Breast epithelium (tissue), 4 donors: ENCODE measurements at regions not wholly inside any gene's neighbourhood (a gene's known extent, or its start where the extent isn't known, plus 50 kb on each side); places are given as distances from the start of the nearest gene placed in this dataset.

Source experiments
- DNase-seq, 2 donors: peaks; one replicate each; pipeline ENCODE4 v3.0.0-alpha.2; 2019; ENCODE audit warnings: low spot score in 2 of 2
- H3K27ac ChIP-seq, 2 donors: fragments of 200-600 bp; sonication (generic) in 1 of 2; one replicate each; pipeline ENCODE4 v1.5.1; 2016 to 2019; ENCODE audit warnings: mild to moderate bottlenecking in 1 of 2
- H3K27me3 ChIP-seq, 2 donors: fragments of 200-600 bp; sonication (generic) in 1 of 2; one replicate each; pipeline versions ENCODE4 v1.5.1 to v1.6.0; 2017 to 2019; ENCODE audit warnings: control low read depth in 1 of 2, mild to moderate bottlenecking in 1 of 2
- H3K36me3 ChIP-seq: fragments of 200-600 bp; one replicate; pipeline ENCODE4 v1.5.1; 2019
- H3K4me1 ChIP-seq, 2 donors: fragments of 200-600 bp; sonication (generic); one replicate each; pipeline ENCODE4 v1.5.1; 2016 to 2019; ENCODE audit warnings: control low read depth in 1 of 2
- H3K4me3 ChIP-seq, 3 donors: fragments of 200-600 bp; sonication (generic); 1 replicate in 2 of 3; 2 replicates in 1 of 3; pipeline ENCODE4 v1.5.1; 2016 to 2019; ENCODE audit warnings: mild to moderate bottlenecking in 3 of 3, moderate library complexity in 2 of 3
- H3K9me3 ChIP-seq, 2 donors: fragments of 200-600 bp; sonication (generic) in 1 of 2; one replicate each; pipeline ENCODE4 v1.5.1; 2016 to 2019; ENCODE audit warnings: control low read depth in 1 of 2
- POLR2A ChIP-seq: fragments of 450-650 bp; IDR thresholded peaks from one replicate; pipeline ENCODE4 v1.6.1; 2016; ENCODE audit warnings: antibody characterized with exemption, mild to moderate bottlenecking, moderate library complexity
- POLR2AphosphoS5 ChIP-seq, 3 donors: sonication (generic); formaldehyde crosslinking; IDR thresholded peaks; one replicate each; pipeline ENCODE4 v1.6.1; 2017; ENCODE audit warnings: antibody characterized with exemption in 3 of 3
- intact Hi-C: fragments of 100-400 bp; cut with DNase I; formaldehyde crosslinking; loops from one replicate; pipeline ENCODE4 v1.15.1; 2023; ENCODE audit warnings: low total_unique reads
- TF ChIP-seq, protein P1 (sequence below), 3 donors: fragments of 450-650 bp; IDR thresholded peaks; one replicate each; pipeline ENCODE4 v1.5.1; 2016 to 2017; ENCODE audit warnings: antibody characterized with exemption in 3 of 3, mild to moderate bottlenecking in 3 of 3, moderate library complexity in 3 of 3

DNA sequence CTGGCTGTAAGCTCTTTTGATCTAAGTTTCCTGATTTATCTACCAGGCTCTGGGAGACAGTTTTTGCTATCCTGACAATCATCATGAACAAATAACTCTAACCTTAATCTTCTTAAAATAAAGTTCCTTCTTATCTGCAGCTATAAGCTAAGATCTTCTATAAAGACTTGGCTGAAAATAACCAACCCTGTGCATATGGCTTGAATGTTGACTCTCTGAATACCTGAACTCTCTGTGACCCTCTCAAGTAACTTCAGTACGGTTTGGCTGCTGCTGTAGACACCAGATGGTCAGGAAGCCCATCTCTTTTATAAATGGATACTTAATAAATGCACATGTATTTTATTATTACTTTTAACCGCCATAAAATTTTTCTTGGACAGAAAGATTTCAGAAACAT lies 412.4 kb upstream of the CBLB start:
- no peaks in the 10 kb centered on the region for H3K9me3 ChIP-seq
- no peaks in the 10 kb centered on the region for H3K27me3 ChIP-seq
- no peak for DNase-seq
- no peaks in the 10 kb centered on the region for H3K4me1 ChIP-seq
- H3K36me3 ChIP-seq: no peaks in the 10 kb centered on the region
- no peak overlapping the region for H3K27ac ChIP-seq
- H3K4me3 ChIP-seq: no peak overlapping the region
- intact Hi-C loops: no loop called here
- TF ChIP-seq, protein P1, sequence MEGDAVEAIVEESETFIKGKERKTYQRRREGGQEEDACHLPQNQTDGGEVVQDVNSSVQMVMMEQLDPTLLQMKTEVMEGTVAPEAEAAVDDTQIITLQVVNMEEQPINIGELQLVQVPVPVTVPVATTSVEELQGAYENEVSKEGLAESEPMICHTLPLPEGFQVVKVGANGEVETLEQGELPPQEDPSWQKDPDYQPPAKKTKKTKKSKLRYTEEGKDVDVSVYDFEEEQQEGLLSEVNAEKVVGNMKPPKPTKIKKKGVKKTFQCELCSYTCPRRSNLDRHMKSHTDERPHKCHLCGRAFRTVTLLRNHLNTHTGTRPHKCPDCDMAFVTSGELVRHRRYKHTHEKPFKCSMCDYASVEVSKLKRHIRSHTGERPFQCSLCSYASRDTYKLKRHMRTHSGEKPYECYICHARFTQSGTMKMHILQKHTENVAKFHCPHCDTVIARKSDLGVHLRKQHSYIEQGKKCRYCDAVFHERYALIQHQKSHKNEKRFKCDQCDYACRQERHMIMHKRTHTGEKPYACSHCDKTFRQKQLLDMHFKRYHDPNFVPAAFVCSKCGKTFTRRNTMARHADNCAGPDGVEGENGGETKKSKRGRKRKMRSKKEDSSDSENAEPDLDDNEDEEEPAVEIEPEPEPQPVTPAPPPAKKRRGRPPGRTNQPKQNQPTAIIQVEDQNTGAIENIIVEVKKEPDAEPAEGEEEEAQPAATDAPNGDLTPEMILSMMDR (IDR thresholded peaks at IDR 0.05): no peak
- TF ChIP-seq POLR2A (no peak), POLR2AphosphoS5 (IDR thresholded peaks at IDR 0.05) (no peak)

DNA sequence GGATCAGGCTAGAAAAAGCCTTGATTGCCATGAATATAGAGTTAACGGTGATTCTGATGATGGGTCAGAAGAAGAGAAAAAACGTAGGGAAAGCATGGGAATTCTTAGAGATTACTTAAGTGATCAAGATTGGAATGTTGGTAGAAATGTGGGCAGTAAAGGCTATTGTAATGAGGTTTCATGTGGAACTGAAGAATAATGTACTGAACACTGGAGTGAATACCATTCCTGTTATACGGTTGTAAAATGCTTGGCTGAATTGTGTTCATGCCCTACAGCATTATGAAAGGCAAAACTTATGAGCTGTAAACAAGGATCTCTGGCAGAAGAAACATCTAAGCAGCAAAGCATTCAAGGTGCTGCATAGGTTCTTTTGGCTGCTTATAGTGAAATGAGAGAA lies 414.1 kb upstream of the CBLB start:
- intact Hi-C loops: no loop called here
- no peaks in the 10 kb centered on the region for H3K27me3 ChIP-seq
- no peaks in the 10 kb centered on the region for H3K9me3 ChIP-seq
- H3K4me3 ChIP-seq: no peak overlapping the region
- H3K36me3 ChIP-seq: no peaks in the 10 kb centered on the region
- no peak for TF ChIP-seq POLR2A
- TF ChIP-seq, protein P1 (IDR thresholded peaks at IDR 0.05): no peak
- no peak for TF ChIP-seq POLR2AphosphoS5 (IDR thresholded peaks at IDR 0.05)
- no peaks in the 10 kb centered on the region for H3K4me1 ChIP-seq
- no peak overlapping the region for H3K27ac ChIP-seq
- DNase-seq: no peak

DNA sequence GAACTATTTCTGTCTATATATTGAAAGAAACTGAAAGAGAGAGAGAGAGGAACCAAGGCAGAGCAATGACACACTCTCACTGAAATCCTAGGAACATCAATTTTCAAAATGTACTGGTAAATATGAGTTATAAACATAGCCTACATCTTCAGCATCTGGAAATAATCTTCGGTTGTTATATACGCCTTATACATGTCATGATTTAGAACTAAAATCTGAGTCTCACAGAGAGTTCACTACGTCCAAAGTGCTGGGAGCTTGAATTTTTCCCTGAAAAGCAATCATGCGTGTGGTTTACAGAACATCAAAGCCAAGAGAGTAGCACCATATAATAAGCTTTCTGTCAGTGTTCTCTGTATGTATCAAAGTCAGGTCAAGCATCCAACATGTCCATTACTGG lies 420.0 kb upstream of the CBLB start:
- H3K36me3 ChIP-seq: no peaks in the 10 kb centered on the region
- no peaks in the 10 kb centered on the region for H3K9me3 ChIP-seq
- no peak for DNase-seq
- H3K4me1 ChIP-seq: no peaks in the 10 kb centered on the region
- H3K27me3 ChIP-seq: no peaks in the 10 kb centered on the region
- H3K4me3 ChIP-seq: no peak overlapping the region
- intact Hi-C loops: no loop called here
- TF ChIP-seq POLR2A (no peak), POLR2AphosphoS5 (IDR thresholded peaks at IDR 0.05) (no peak)
- TF ChIP-seq, protein P1 (IDR thresholded peaks at IDR 0.05): no peak
- H3K27ac ChIP-seq: no peak overlapping the region

DNA sequence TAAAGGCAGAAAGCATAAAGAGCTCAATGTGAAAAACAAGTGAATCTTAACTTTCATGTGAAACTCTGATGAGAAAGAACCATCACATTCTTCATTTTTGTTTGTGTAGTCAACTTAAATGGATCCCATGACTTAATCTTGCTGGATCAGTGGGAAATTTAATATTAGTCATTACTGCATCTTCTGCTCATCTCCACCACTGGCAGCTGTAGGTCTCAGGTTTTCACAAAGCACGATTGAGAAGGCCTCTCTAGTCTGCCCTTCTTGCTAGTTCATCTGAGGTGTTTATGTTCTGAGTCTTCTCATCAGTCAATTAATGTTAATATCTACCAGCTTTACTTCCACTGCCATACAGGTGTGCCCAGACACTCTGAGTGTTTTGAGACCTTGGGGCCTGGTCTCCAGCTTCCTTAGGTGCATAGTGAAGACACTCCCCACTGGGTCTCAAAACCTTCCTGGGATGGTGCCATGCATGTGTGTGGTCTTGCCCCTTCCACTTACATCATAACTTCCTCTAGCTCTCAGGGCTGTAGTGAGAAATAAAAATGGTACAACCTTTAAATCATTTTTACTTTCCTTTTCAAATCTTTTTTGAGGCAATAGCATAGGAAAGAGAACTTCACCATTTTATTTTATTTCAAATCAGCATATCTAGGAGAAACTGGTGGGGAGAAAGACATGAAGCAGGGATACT lies 421.6 kb upstream of the CBLB start:
- Histone ChIP-seq H3K27ac (no peak overlapping the region), H3K36me3 (no peaks in the 10 kb centered on the region), H3K4me1 (no peaks in the 10 kb centered on the region), H3K4me3 (no peak overlapping the region), H3K27me3 (no peaks in the 10 kb centered on the region), H3K9me3 (no peaks in the 10 kb centered on the region)
- intact Hi-C loops: no loop called here
- TF ChIP-seq, protein P1 (IDR thresholded peaks at IDR 0.05): no peak
- TF ChIP-seq POLR2A: no peak
- no peak for TF ChIP-seq POLR2AphosphoS5 (IDR thresholded peaks at IDR 0.05)
- no peak for DNase-seq

DNA sequence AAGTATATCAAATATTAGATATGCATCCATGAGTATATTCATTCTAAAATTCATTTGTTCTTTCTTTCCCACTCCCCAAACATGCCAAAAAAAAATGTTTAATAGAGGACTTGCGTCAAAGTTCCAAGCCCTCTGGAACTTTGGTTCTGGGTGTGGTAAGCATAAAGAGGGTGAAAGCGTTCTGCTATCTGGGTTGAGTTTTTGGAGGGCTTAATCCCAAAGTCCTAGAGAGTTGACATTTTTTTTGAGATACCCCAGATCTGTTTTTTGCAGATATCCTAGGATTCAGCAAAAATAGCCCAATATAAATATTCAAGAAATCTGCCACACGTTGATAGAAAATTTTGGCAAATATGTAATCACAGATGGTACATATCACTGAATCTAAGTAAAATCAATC lies 424.3 kb upstream of the CBLB start:
- no peak for TF ChIP-seq POLR2A
- TF ChIP-seq, protein P1 (IDR thresholded peaks at IDR 0.05): no peak
- no peak for TF ChIP-seq POLR2AphosphoS5 (IDR thresholded peaks at IDR 0.05)
- no peak overlapping the region for H3K27ac ChIP-seq
- DNase-seq: no peak
- no peaks in the 10 kb centered on the region for H3K27me3 ChIP-seq
- intact Hi-C loops: no loop called here
- H3K4me1 ChIP-seq: no peaks in the 10 kb centered on the region
- H3K4me3 ChIP-seq: no peak overlapping the region
- H3K36me3 ChIP-seq: no peaks in the 10 kb centered on the region
- no peaks in the 10 kb centered on the region for H3K9me3 ChIP-seq
